Thoracic aorta (tissue), 2 donors: ENCODE measurements at regions not wholly inside any gene's neighbourhood (a gene's known extent, or its start where the extent isn't known, plus 50 kb on each side); places are given as distances from the start of the nearest gene placed in this dataset.

Experiments used
- ATAC-seq: fragments of 150-250 bp; one replicate; pipeline ENCODE4 v1.8.0; 2017; ENCODE audit warnings: low read depth; ENCODE audit not compliant: insufficient number of reproducible peaks, low FRiP score
- DNase-seq: peaks from one replicate; pipeline ENCODE4 v3.0.0-alpha.2; 2020; ENCODE audit warnings: low spot score
- H3K27ac ChIP-seq, 2 donors: fragments of 200-600 bp; sonication (generic); 1 replicate in 1 of 2; 2 replicates in 1 of 2; pipeline ENCODE4 v1.5.1; 2016; ENCODE audit warnings: mild to moderate bottlenecking in 2 of 2, moderate library complexity in 2 of 2
- H3K27me3 ChIP-seq: fragments of 200-600 bp; sonication (generic); replicated peaks from 2 replicates; pipeline ENCODE4 v1.6.0; 2016; ENCODE audit warnings: mild to moderate bottlenecking; ENCODE audit not compliant: insufficient read depth
- H3K36me3 ChIP-seq: fragments of 200-600 bp; sonication (generic); one replicate; pipeline ENCODE4 v1.5.1; 2016
- H3K4me1 ChIP-seq, 2 donors: fragments of 200-600 bp; sonication (generic); 1 replicate in 1 of 2; 2 replicates in 1 of 2; pipeline versions ENCODE4 v1.5.1 to v1.6.0; 2016; ENCODE audit warnings: low read depth in 2 of 2, mild to moderate bottlenecking in 1 of 2; ENCODE audit not compliant: control insufficient read depth in 1 of 2
- H3K4me3 ChIP-seq: fragments of 200-600 bp; sonication (generic); 2 replicates; pipeline ENCODE4 v1.5.1; 2016; ENCODE audit warnings: mild to moderate bottlenecking
- H3K9me3 ChIP-seq: fragments of 200-600 bp; sonication (generic); 2 replicates; pipeline ENCODE4 v1.5.1; 2016
- TF ChIP-seq, protein P1 (sequence below): fragments of 200-600 bp; sonication (generic); IDR thresholded peaks from one replicate; pipeline ENCODE4 v1.5.1; 2019; ENCODE audit warnings: antibody characterized with exemption

GRCh38 chr20:60691966-60692615, 560.0 kb upstream of the CDH4 start:
- no peaks in the 10 kb centered on the region for H3K4me1 ChIP-seq
- ATAC-seq, result no peak

GRCh38 chr20:60693496-60694133, 558.4 kb upstream of the CDH4 start:
- TF ChIP-seq, protein P1, sequence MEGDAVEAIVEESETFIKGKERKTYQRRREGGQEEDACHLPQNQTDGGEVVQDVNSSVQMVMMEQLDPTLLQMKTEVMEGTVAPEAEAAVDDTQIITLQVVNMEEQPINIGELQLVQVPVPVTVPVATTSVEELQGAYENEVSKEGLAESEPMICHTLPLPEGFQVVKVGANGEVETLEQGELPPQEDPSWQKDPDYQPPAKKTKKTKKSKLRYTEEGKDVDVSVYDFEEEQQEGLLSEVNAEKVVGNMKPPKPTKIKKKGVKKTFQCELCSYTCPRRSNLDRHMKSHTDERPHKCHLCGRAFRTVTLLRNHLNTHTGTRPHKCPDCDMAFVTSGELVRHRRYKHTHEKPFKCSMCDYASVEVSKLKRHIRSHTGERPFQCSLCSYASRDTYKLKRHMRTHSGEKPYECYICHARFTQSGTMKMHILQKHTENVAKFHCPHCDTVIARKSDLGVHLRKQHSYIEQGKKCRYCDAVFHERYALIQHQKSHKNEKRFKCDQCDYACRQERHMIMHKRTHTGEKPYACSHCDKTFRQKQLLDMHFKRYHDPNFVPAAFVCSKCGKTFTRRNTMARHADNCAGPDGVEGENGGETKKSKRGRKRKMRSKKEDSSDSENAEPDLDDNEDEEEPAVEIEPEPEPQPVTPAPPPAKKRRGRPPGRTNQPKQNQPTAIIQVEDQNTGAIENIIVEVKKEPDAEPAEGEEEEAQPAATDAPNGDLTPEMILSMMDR, result no peak
- H3K27ac ChIP-seq, result no peak overlapping the region
- H3K9me3 ChIP-seq, result no peaks in the 10 kb centered on the region
- no peaks in the 10 kb centered on the region for H3K36me3 ChIP-seq
- H3K27me3 ChIP-seq, result no peaks in the 10 kb centered on the region
- ATAC-seq (no peak), DNase-seq (no peak)
- no peaks in the 10 kb centered on the region for H3K4me1 ChIP-seq
- H3K4me3 ChIP-seq, result no peak overlapping the region

More at GRCh38 chr20:60691966-60692615, 560.0 kb upstream of the CDH4 start:
- DNase-seq, result no peak
- Histone ChIP-seq H3K27me3 (no peaks in the 10 kb centered on the region), H3K36me3 (no peaks in the 10 kb centered on the region), H3K9me3 (no peaks in the 10 kb centered on the region), H3K4me3 (no peak overlapping the region), H3K27ac (no peak overlapping the region)
- TF ChIP-seq, protein P1, result no peak

DNA sequence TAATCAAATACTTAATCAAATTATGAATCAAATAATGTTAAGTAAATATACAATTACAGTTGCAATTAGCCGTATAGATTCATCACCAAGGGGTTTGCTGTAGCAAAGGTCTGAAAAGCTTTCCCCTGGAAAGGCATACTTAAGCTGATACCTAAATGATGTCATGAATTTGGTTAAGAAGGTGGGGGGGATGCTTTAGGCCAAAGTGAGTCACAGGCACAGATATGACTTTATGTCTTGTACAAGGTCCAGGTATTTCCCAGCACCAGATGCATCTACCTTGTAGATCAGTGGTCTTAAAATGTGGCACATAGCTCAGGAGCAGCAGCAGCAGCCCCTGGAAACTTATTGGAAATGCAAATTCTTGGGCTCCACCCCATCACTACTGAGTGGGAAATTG, 557.3 kb upstream of the CDH4 start:
- H3K4me3 ChIP-seq, result no peak overlapping the region
- H3K4me1 ChIP-seq, result no peaks in the 10 kb centered on the region
- H3K27me3 ChIP-seq, result no peaks in the 10 kb centered on the region
- H3K36me3 ChIP-seq, result no peaks in the 10 kb centered on the region
- H3K27ac ChIP-seq, result no peak overlapping the region
- no peak for ATAC-seq
- H3K9me3 ChIP-seq, result no peaks in the 10 kb centered on the region
- DNase-seq, result no peak
- TF ChIP-seq, protein P1, result no peak

- no peaks in the 10 kb centered on the region for H3K36me3 ChIP-seq
- TF ChIP-seq, protein P1, result no peak
- H3K9me3 ChIP-seq, result no peaks in the 10 kb centered on the region
- H3K4me3 ChIP-seq, result no peak overlapping the region
- no peaks in the 10 kb centered on the region for H3K4me1 ChIP-seq
- ATAC-seq (no peak), DNase-seq (no peak)
- no peaks in the 10 kb centered on the region for H3K27me3 ChIP-seq
- H3K27ac ChIP-seq, result no peak overlapping the region
Observed at GRCh38 chr20:60695226-60696000, 556.6 kb upstream of the CDH4 start.

GRCh38 chr20:60697252-60697651, 554.8 kb upstream of the CDH4 start:
- Histone ChIP-seq H3K9me3 (no peaks in the 10 kb centered on the region), H3K36me3 (no peaks in the 10 kb centered on the region), H3K27ac (no peak overlapping the region), H3K4me3 (no peak overlapping the region), H3K27me3 (no peaks in the 10 kb centered on the region), H3K4me1 (no peaks in the 10 kb centered on the region)
- no peak for DNase-seq
- TF ChIP-seq, protein P1, result no peak
- no peak for ATAC-seq
